ENCODE measurements at regions not wholly inside any gene's neighbourhood (a gene's known extent, or its start where the extent isn't known, plus 50 kb on each side); places are given as distances from the start of the nearest gene placed in this dataset.

DNA sequence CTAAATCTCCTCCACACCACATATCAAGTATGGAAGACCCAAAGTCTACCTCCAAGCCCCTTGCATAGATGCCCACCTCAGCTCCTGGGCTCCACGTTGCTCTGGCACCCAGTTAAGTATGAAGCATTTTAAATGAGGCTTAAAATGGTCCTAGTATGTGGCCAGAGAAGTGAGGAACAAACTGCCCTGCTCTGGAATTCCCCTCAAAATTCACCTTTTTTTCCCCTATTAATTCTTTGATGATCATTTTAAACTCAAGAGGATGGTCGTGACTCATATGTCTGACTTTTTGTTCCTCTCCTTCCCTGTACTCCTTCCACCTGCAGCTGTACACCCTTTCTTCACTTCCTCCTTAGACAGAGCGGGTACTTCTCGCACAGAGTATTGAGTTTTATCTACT, 234.5 kb upstream of the MYOCD start:
- 0% methylated on average over 4 of the region's 4 CpGs for WGBS (ENCODE audit: insufficient coverage, insufficient replicate concordance, low lambda C conversion rate, missing lambda C conversion rate)
- CTCF ChIA-PET: interaction anchor here (0.8 to 1.9 kb wide), 4 partner anchors 9 to 311 kb away, joined by 3 to 7 read pairs (median 4); no protein-coding TSS in a partner anchor
- TF ChIP-seq NR2F1 (conservative IDR thresholded peaks at IDR 0.05) (0 out of 2 replicates have a peak, but pooled peaks have one; percentile 36), SIX5 (IDR thresholded peaks at IDR 0.05; ENCODE audit: low read depth, low read length, severe bottlenecking) (no peak), JUNB (IDR thresholded peaks at IDR 0.05) (peak; percentile 72), SMAD5 (IDR thresholded peaks at IDR 0.05; ENCODE audit: low read depth) (no peak), CBX5 (IDR thresholded peaks at IDR 0.05; ENCODE audit: low read depth) (0 out of 2 replicates have a peak, but pooled peaks have one; percentile 61), ZNF622 (IDR thresholded peaks at IDR 0.05) (no peak), YY1 (IDR thresholded peaks at IDR 0.05; ENCODE audit: low read depth, low read length) (no peak; the same call in 1 of the 2 replicates), HDGF (IDR thresholded peaks at IDR 0.05) (no peak), NFIC (IDR thresholded peaks at IDR 0.05; ENCODE audit: low read depth, low read length) (peak; percentile 91), ZNF24 (IDR thresholded peaks at IDR 0.05) (peak; percentile 63; the same call in 1 of the 2 replicates), IKZF1 (conservative IDR thresholded peaks at IDR 0.05) (peak; percentile 70), RAD51 (IDR thresholded peaks at IDR 0.05) (no peak), MTA2 (IDR thresholded peaks at IDR 0.05; ENCODE audit: low read depth) (peak; percentile 91), NFYA (IDR thresholded peaks at IDR 0.05; ENCODE audit: borderline replicate concordance, low read depth, low read length) (no peak), BCL11A (IDR thresholded peaks at IDR 0.05; ENCODE audit: low read depth, low read length) (peak; percentile 85), PAX5 (IDR thresholded peaks at IDR 0.05; ENCODE audit: borderline replicate concordance, low read depth, low read length) (peak; percentile 77; the same call in 1 of the 2 replicates), RUNX3 (IDR thresholded peaks at IDR 0.05; ENCODE audit: low read length) (peak; percentile 48; the same call in 1 of the 2 replicates), GATAD2B (conservative IDR thresholded peaks at IDR 0.05; ENCODE audit: low read depth) (peak; percentile 51; the same call in 1 of the 2 replicates), SP1 (IDR thresholded peaks at IDR 0.05; ENCODE audit: low read depth, low read length) (no peak), NBN (IDR thresholded peaks at IDR 0.05) (peak; percentile 79), CREM (IDR thresholded peaks at IDR 0.05; ENCODE audit: low read depth) (peak; percentile 74)
- TF ChIP-seq, protein P1, sequence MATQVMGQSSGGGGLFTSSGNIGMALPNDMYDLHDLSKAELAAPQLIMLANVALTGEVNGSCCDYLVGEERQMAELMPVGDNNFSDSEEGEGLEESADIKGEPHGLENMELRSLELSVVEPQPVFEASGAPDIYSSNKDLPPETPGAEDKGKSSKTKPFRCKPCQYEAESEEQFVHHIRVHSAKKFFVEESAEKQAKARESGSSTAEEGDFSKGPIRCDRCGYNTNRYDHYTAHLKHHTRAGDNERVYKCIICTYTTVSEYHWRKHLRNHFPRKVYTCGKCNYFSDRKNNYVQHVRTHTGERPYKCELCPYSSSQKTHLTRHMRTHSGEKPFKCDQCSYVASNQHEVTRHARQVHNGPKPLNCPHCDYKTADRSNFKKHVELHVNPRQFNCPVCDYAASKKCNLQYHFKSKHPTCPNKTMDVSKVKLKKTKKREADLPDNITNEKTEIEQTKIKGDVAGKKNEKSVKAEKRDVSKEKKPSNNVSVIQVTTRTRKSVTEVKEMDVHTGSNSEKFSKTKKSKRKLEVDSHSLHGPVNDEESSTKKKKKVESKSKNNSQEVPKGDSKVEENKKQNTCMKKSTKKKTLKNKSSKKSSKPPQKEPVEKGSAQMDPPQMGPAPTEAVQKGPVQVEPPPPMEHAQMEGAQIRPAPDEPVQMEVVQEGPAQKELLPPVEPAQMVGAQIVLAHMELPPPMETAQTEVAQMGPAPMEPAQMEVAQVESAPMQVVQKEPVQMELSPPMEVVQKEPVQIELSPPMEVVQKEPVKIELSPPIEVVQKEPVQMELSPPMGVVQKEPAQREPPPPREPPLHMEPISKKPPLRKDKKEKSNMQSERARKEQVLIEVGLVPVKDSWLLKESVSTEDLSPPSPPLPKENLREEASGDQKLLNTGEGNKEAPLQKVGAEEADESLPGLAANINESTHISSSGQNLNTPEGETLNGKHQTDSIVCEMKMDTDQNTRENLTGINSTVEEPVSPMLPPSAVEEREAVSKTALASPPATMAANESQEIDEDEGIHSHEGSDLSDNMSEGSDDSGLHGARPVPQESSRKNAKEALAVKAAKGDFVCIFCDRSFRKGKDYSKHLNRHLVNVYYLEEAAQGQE (IDR thresholded peaks at IDR 0.05; ENCODE audit: low read depth, low read length): no peak
- TF ChIP-seq, protein P2, sequence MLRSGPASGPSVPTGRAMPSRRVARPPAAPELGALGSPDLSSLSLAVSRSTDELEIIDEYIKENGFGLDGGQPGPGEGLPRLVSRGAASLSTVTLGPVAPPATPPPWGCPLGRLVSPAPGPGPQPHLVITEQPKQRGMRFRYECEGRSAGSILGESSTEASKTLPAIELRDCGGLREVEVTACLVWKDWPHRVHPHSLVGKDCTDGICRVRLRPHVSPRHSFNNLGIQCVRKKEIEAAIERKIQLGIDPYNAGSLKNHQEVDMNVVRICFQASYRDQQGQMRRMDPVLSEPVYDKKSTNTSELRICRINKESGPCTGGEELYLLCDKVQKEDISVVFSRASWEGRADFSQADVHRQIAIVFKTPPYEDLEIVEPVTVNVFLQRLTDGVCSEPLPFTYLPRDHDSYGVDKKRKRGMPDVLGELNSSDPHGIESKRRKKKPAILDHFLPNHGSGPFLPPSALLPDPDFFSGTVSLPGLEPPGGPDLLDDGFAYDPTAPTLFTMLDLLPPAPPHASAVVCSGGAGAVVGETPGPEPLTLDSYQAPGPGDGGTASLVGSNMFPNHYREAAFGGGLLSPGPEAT (IDR thresholded peaks at IDR 0.05; ENCODE audit: low read depth): peak; percentile 98

More for the DNA sequence above, 234.5 kb upstream of the MYOCD start:
- no peaks in the 10 kb centered on the region for H3K9me3 ChIP-seq (replicated peaks; ENCODE audit: control insufficient read depth, insufficient read depth, low read length)
- ATAC-seq (peak; percentile 89), FAIRE-seq (peak; percentile 13), DNase-seq (ENCODE audit: low read depth, low spot score) (peak; percentile 85)
- BruUV-seq (replicated peaks): no TSS peak
- H3K4me3 ChIP-seq: 0 out of 2 replicates have a peak overlapping the region, but pooled peaks have one; percentile 6
- ChIA-PET POLR2A (interaction anchor here (1.5 kb wide), 1 partner anchor 9 kb away, joined by 7 read pairs; no protein-coding TSS in a partner anchor), SMC1A (ENCODE audit: uncharacterized antibody, unreplicated experiment) (interaction anchor here (0.5 to 5.6 kb wide), 6 partner anchors 10 to 311 kb away, joined by 3 to 48 read pairs (median 4); no protein-coding TSS in a partner anchor), RAD21 (ENCODE audit: unreplicated experiment) (interaction anchor here (1.6 to 3.8 kb wide), 3 partner anchors 10 to 311 kb away, joined by 5 to 13 read pairs (median 5); no protein-coding TSS in a partner anchor)
- H3K4me2 ChIP-seq (ENCODE audit: control insufficient read depth, insufficient read depth): peak overlapping the region; percentile 90
- H3K4me1 ChIP-seq (ENCODE audit: control insufficient read depth, insufficient read depth, low read length): peaks cover 44% of the 10 kb centered on the region
- H3K27me3 ChIP-seq (replicated peaks in 1 of 2; ENCODE audit: control insufficient read depth in 2 of 2, insufficient read depth in 2 of 2, low read length in 1 of 2): no peaks in the 10 kb centered on the region
- peak overlapping the region; percentile 62 for H2AFZ ChIP-seq (ENCODE audit: control insufficient read depth, low read depth, low read length)
- H3K27ac ChIP-seq (ENCODE audit: control insufficient read depth, insufficient read depth): peak overlapping the region; percentile 98
- intact Hi-C loops (cut with micrococcal nuclease; ENCODE audit: unreplicated experiment) (loop anchor here (10.0 kb wide), 2 partner anchors 234 to 584 kb away; partner anchors contain the start of genes ELAC2 and MYOCD), in situ Hi-C loops (cut with MboI) (no loop called here)
- no peaks in the 10 kb centered on the region for H4K20me1 ChIP-seq (ENCODE audit: control insufficient read depth, insufficient read depth)
- H3K36me3 ChIP-seq (ENCODE audit: control insufficient read depth in 2 of 2, insufficient read depth in 2 of 2, low read length in 1 of 2): no peaks in the 10 kb centered on the region
- peak overlapping the region; percentile 55 for H3K9ac ChIP-seq (ENCODE audit: control insufficient read depth, insufficient read depth, low read length)
- no peaks in the 10 kb centered on the region for H3K79me2 ChIP-seq (ENCODE audit: control insufficient read depth, insufficient read depth, low read length)

Data from GM12878 (cell line).